ENCODE measurements at regions not wholly inside any gene's neighbourhood (a gene's known extent, or its start where the extent isn't known, plus 50 kb on each side); places are given as distances from the start of the nearest gene placed in this dataset.

DNA sequence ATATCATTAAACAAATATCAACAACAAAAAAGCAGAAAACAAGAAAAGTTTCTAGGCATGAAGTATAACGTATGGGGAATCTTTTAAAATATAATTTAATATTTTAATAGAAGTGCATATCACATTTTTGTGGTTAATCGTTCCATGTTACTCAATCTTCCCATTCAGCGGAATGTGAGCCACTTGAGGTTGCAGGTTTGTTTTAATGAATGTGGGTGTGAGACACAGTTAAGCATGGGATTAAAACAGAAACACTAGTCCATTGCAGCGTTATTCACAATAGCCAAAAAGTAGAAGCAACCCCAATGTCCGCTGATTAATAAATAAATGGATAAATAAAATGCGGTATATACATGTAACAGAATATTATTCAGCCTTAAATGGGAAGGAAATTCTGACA lies 146.0 kb downstream of the NDFIP2 start:
- Histone ChIP-seq H3K4me3 (replicated peaks in 1 of 2; ENCODE audit: low read depth in 1 of 2, low read length in 2 of 2) (no peak overlapping the region), H3K9me3 (ENCODE audit: control insufficient read depth in 1 of 2, insufficient read depth in 1 of 2, low read depth in 1 of 2, low read length in 2 of 2) (no peaks in the 10 kb centered on the region), H4K20me1 (ENCODE audit: insufficient read depth) (no peaks in the 10 kb centered on the region), H3K9ac (ENCODE audit: low read length) (no peak overlapping the region), H3K4me2 (ENCODE audit: low read length) (no peak overlapping the region), H3K79me2 (ENCODE audit: insufficient read depth, low read length) (no peaks in the 10 kb centered on the region), H3K27me3 (ENCODE audit: insufficient read depth, low read length) (no peaks in the 10 kb centered on the region), H3K36me3 (ENCODE audit: control insufficient read depth in 1 of 2, insufficient read depth in 2 of 2, low read length in 2 of 2) (no peaks in the 10 kb centered on the region), H3K9me2 (ENCODE audit: insufficient read depth) (no peaks in the 10 kb centered on the region), H2AFZ (ENCODE audit: low read depth, low read length, poor library complexity, severe bottlenecking) (no peak overlapping the region), H3K4me1 (ENCODE audit: control insufficient read depth in 1 of 2, insufficient read depth in 2 of 2, low read length in 2 of 2) (0 out of 4 replicates have a peak, but pooled peaks cover 0 to 5% of the 10 kb centered on the region in 2 experiments), H3K27ac (ENCODE audit: low read depth, low read length) (no peak overlapping the region)
- BruUV-seq (replicated peaks): no TSS peak
- no peak for TF ChIP-seq YY1 (IDR thresholded peaks at IDR 0.05; ENCODE audit: extremely low read depth, insufficient replicate concordance, low read depth, low read length)
- TF ChIP-seq EGR1 (IDR thresholded peaks at IDR 0.05; ENCODE audit: low read depth): no peak
- TF ChIP-seq, protein P1, sequence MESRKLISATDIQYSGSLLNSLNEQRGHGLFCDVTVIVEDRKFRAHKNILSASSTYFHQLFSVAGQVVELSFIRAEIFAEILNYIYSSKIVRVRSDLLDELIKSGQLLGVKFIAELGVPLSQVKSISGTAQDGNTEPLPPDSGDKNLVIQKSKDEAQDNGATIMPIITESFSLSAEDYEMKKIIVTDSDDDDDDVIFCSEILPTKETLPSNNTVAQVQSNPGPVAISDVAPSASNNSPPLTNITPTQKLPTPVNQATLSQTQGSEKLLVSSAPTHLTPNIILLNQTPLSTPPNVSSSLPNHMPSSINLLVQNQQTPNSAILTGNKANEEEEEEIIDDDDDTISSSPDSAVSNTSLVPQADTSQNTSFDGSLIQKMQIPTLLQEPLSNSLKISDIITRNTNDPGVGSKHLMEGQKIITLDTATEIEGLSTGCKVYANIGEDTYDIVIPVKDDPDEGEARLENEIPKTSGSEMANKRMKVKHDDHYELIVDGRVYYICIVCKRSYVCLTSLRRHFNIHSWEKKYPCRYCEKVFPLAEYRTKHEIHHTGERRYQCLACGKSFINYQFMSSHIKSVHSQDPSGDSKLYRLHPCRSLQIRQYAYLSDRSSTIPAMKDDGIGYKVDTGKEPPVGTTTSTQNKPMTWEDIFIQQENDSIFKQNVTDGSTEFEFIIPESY (IDR thresholded peaks at IDR 0.05; ENCODE audit: extremely low read depth, insufficient replicate concordance, low read length): no peak
- no peak for TF ChIP-seq JUND (IDR thresholded peaks at IDR 0.05)
- no peak for TF ChIP-seq EZH2phosphoT487 (IDR thresholded peaks at IDR 0.05; ENCODE audit: borderline replicate concordance)
- no peak for TF ChIP-seq SRF (IDR thresholded peaks at IDR 0.05; ENCODE audit: low read depth)
- no peak for TF ChIP-seq MAX (IDR thresholded peaks at IDR 0.05)
- TF ChIP-seq ELF1 (IDR thresholded peaks at IDR 0.05; ENCODE audit: borderline replicate concordance, low read depth): no peak
- no peak for TF ChIP-seq TCF7L2 (IDR thresholded peaks at IDR 0.05; ENCODE audit: borderline replicate concordance, extremely low read depth, insufficient read depth, insufficient read length)
- RAD21 ChIA-PET (ENCODE audit: low non-redundant PET in 1 of 2, low total read pairs in 2 of 2, uncharacterized antibody in 2 of 2, unreplicated experiment in 2 of 2): no interaction called here
- CTCF ChIA-PET: no interaction called here
- no peak for DNase-seq (ENCODE audit: low read depth, low spot score)
- ATAC-seq: no peak
- POLR2A ChIA-PET: no interaction called here
- intact Hi-C loops (cut with micrococcal nuclease): no loop called here
